ENCODE measurements at regions not wholly inside any gene's neighbourhood (a gene's known extent, or its start where the extent isn't known, plus 50 kb on each side); places are given as distances from the start of the nearest gene placed in this dataset.

DNA sequence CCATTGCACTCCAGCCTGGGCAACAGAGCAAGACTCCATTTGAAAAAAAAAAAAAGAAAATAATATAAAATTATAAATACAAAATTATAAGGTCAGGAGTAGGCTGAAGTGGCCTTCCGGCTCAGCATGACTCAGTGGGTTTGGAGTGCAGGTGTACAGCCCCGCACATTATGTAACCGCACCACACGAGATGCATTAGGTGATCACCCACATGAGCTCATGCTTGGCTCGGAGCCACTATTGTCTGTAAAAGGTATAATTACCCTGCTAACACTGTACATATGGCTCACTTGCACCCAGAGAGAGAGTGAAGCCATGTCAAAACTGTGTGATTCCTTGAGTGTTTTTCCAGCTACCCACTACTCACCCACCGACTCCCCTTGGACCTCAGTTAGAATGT is 557.0 kb downstream of the SLC6A15 start:
- H3K27ac Mint-ChIP-seq: no peak overlapping the region
- no peaks in the 10 kb centered on the region for H3K36me3 Mint-ChIP-seq (ENCODE audit: low read depth)
- no peaks in the 10 kb centered on the region for H3K9me3 Mint-ChIP-seq
- DNase-seq: no peak
- no peak overlapping the region for H3K4me3 Mint-ChIP-seq
- H3K4me1 Mint-ChIP-seq: no peaks in the 10 kb centered on the region
- no peaks in the 10 kb centered on the region for H3K27me3 Mint-ChIP-seq
- no peak for ATAC-seq

DNA sequence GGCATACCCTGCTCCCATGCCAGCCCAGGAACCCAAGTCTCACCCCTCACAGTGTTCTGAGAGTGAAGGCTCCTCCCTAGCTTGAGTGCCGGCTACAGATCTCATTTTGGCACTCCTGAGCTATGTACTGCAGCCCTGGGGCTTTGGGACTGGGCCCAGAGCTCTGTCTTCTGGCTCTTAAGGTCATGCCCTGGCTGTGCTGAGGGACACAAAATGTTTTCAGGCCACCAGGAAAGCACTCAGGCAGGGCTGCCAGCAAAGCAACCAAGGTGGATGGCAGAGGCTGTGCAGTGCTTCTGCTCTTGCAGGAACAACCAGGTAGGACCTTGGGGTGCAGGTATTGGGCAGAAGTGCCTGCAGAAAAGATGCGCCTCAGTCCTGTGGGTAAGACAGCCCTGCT is 564.0 kb downstream of the SLC6A15 start:
- no peaks in the 10 kb centered on the region for H3K27me3 Mint-ChIP-seq
- H3K36me3 Mint-ChIP-seq (ENCODE audit: low read depth): no peaks in the 10 kb centered on the region
- no peak overlapping the region for H3K27ac Mint-ChIP-seq

DNA sequence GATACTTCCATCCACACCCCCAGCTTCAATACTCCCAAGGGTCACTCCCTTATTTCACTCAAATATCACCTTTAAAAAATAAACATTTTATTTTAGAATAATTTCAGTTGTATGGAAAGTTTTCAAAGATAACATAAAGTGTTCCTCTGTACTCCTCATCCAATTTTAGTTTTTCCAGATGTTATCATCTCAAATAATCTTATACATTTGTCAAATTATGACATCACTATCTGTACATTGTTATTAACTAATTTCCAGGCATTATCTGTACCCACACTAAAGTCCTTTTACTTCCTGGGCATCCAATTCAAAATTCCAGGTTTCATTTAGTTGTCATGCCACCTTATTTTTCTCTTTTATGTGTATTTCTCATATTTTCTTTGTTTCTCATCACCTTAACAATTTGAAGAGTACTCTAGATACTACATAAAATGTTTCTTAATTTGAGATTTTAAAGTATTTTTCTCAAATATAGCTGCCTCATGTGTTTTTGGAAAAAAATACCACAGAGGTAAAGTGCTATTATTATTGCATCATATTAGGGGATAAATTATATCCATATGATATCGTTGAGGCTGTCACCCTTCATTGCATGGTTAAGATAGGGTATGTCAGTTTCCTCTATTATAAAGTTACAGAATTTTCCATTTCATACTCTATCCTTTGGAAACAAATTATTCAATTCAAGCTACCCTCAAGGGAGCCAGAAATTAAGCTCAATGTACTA is 571.0 kb downstream of the SLC6A15 start:
- Mint-ChIP-seq H3K4me1 (no peaks in the 10 kb centered on the region), H3K27me3 (no peaks in the 10 kb centered on the region), H3K36me3 (ENCODE audit: low read depth) (no peaks in the 10 kb centered on the region), H3K4me3 (no peak overlapping the region), H3K27ac (no peak overlapping the region), H3K9me3 (peaks cover 11% of the 10 kb centered on the region)
- DNase-seq (no peak), ATAC-seq (no peak)

More for the DNA sequence above, 564.0 kb downstream of the SLC6A15 start:
- Mint-ChIP-seq H3K9me3 (no peaks in the 10 kb centered on the region), H3K4me3 (no peak overlapping the region), H3K4me1 (no peaks in the 10 kb centered on the region)
- ATAC-seq (no peak), DNase-seq (no peak)

DNA sequence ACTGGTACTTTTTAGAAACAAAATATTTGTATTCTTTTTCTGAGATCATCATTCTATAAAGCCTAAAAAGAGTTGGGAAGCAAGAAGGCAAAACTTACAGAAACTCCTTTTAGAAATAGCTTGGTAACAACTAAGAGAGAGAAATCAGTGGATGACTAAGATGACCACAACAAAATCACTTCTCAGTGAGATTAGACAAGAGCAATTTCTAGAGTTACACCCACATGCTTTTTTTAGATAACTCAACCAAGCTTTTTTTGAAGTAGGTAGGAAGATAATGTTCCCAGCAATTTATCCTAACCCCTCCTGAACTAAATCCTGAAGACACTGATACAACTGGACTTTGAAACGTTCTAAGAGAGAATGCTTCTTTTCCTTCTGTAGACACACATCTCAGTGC is 576.4 kb downstream of the SLC6A15 start:
- no peaks in the 10 kb centered on the region for H3K36me3 Mint-ChIP-seq (ENCODE audit: low read depth)
- no peaks in the 10 kb centered on the region for H3K27me3 Mint-ChIP-seq
- H3K9me3 Mint-ChIP-seq: peaks cover 11% of the 10 kb centered on the region
- DNase-seq: no peak
- H3K4me1 Mint-ChIP-seq: no peaks in the 10 kb centered on the region
- H3K4me3 Mint-ChIP-seq: no peak overlapping the region
- no peak for ATAC-seq
- H3K27ac Mint-ChIP-seq: no peak overlapping the region

DNA sequence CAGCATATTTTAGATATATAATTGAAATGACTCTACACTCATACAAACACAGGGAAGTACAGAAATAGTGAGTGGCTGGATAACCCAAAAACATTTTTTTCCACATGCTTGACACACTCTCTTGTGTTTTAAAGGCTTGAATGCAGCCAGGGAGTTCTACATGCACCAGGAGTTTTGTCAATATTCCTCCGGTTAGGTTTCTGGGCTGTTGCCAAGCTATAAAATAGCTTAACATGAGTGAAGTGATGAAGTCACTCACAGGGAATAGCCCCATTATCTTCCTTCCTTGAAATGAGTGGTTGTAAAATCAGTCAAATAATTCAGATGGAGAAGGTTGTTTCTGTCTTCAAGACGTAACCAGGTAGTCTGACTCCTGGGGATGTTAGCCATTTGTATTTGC is 582.7 kb downstream of the SLC6A15 start:
- no peak overlapping the region for H3K27ac Mint-ChIP-seq
- H3K4me3 Mint-ChIP-seq: no peak overlapping the region
- H3K4me1 Mint-ChIP-seq: no peaks in the 10 kb centered on the region
- no peaks in the 10 kb centered on the region for H3K27me3 Mint-ChIP-seq
- ATAC-seq (no peak), DNase-seq (no peak)
- no peaks in the 10 kb centered on the region for H3K36me3 Mint-ChIP-seq (ENCODE audit: low read depth)
- H3K9me3 Mint-ChIP-seq: no peaks in the 10 kb centered on the region

DNA sequence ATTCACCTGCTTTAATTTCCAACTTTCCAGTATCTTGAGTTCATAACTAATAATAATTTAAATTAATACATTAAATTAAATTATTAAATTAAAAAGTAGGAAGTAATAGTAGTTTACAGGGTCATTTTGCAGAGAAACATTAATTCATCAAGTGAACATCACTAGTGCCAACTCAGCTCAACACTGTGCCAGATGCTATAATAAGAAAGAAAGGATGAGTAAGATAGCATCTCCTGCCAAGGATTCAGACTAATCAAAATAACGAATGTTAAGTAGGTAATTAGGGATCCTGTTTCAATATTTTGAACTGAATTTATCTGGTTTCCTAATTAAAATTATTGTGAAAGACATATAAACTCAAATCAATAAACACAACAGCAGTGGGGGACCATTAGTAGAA is 596.7 kb downstream of the SLC6A15 start:
- Mint-ChIP-seq H3K36me3 (ENCODE audit: low read depth) (no peaks in the 10 kb centered on the region), H3K4me1 (no peaks in the 10 kb centered on the region), H3K9me3 (peaks cover 4% of the 10 kb centered on the region), H3K27ac (no peak overlapping the region), H3K4me3 (no peak overlapping the region), H3K27me3 (no peaks in the 10 kb centered on the region)
- ATAC-seq (no peak), DNase-seq (no peak)

DNA sequence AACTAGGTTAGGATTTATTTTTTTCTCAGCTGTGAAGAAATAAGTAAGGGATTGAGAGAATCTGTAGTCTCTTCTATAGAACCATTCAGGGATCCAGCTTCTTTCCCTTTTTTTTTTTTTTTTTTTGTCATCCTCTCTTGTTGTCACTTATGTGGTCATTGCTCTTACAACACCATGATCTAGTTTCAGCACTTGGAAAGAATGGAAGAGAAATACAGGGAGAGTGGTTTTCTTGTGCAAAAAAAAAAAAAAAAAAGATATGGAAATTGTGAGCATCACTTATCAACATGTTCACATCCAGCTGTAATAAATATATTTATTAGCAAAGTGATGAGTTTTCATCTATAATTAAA is 599.3 kb downstream of the SLC6A15 start:
- H3K4me3 Mint-ChIP-seq: no peak overlapping the region

DNA sequence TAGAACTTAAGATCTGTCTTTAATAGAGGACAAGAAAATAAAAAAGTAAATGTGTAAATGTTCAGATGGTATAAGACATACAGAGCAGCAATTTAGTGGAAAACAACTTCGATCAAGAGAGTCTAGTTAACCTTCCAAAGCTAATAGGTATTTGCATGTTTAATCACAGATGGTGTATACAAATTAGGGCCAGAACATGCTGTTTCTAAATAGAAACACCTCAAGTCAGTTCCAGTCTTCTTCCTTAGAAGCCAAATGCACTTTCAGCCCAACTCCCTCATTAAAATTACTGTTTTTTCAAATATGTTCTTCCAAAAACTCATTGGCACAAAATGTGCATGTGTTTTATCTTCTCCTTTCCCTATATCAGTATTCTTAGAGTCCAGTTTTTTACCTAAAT is 604.4 kb downstream of the SLC6A15 start:
- H3K27ac Mint-ChIP-seq: no peak overlapping the region
- H3K9me3 Mint-ChIP-seq: peaks cover 13% of the 10 kb centered on the region
- no peaks in the 10 kb centered on the region for H3K36me3 Mint-ChIP-seq (ENCODE audit: low read depth)
- DNase-seq: no peak
- no peaks in the 10 kb centered on the region for H3K27me3 Mint-ChIP-seq
- no peak for ATAC-seq
- H3K4me3 Mint-ChIP-seq: no peak overlapping the region
- H3K4me1 Mint-ChIP-seq: no peaks in the 10 kb centered on the region

More for the DNA sequence above, 599.3 kb downstream of the SLC6A15 start:
- ATAC-seq: no peak
- peaks cover 4% of the 10 kb centered on the region for H3K9me3 Mint-ChIP-seq
- H3K36me3 Mint-ChIP-seq (ENCODE audit: low read depth): no peaks in the 10 kb centered on the region
- no peak for DNase-seq
- no peaks in the 10 kb centered on the region for H3K4me1 Mint-ChIP-seq
- H3K27ac Mint-ChIP-seq: no peak overlapping the region
- H3K27me3 Mint-ChIP-seq: no peaks in the 10 kb centered on the region

DNA sequence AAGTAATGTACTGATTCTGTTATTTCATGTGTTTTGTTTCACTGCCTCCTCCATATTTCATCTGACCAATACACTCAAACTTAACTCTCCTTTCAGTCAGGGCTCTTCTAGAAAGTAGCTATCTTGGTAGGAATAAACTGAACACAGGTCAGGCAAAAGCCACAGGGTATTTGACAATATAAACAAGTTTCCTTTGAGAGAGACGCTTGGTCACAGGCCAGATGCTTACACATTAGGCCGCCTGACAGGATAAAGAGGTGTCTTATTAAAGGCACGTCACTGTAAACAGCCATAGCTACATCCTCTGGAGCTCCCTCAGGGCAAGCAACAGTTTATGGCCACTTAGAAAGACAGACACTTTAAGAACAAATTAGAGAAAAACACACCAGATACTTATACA is 607.5 kb downstream of the SLC6A15 start:
- no peak for DNase-seq
- H3K4me1 Mint-ChIP-seq: no peaks in the 10 kb centered on the region
- no peak overlapping the region for H3K27ac Mint-ChIP-seq
- H3K36me3 Mint-ChIP-seq (ENCODE audit: low read depth): no peaks in the 10 kb centered on the region
- H3K9me3 Mint-ChIP-seq: peaks cover 9% of the 10 kb centered on the region
- no peak overlapping the region for H3K4me3 Mint-ChIP-seq
- no peaks in the 10 kb centered on the region for H3K27me3 Mint-ChIP-seq
- no peak for ATAC-seq

DNA sequence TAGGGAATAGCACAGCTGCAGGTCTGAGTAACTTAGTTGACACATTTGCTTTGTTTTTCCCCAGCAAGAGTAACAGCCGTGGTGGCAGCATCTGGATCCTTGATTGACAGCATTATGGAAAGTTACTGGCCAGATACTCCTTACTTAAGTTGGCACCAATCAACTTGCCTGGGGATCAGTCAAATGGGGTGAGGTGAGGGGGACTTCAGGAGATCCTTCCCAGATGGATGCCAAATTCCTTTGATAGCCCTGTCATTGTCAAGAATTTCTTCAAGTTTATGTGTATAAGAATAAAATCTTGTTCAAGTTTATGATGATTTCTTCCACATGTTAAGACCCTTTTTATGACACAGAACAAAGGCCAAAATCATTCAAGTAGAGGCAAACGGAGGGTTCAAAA is 618.4 kb downstream of the SLC6A15 start:
- Mint-ChIP-seq H3K4me3 (no peak overlapping the region), H3K36me3 (ENCODE audit: low read depth) (no peaks in the 10 kb centered on the region), H3K27ac (no peak overlapping the region), H3K9me3 (no peaks in the 10 kb centered on the region), H3K27me3 (no peaks in the 10 kb centered on the region), H3K4me1 (no peaks in the 10 kb centered on the region)
- no peak for DNase-seq
- ATAC-seq: no peak

DNA sequence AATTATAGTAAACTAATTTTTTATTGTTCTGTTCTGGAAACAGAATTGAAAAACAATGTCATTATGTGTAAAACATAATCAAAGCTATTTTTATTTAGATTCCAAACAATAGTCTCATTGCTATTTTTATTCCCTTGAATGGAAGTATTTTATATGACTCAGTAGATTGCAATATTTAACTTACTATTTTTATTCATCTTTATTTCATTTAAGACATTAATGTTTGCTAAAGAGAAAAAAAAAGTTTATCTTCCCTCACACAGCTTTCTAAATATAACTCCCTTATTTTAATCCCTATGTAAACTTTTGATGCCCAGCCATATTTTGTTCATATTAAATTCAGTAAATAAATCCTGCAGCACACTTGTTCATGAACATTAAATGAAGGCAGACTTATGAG is 622.4 kb downstream of the SLC6A15 start:
- ATAC-seq (no peak), DNase-seq (no peak)
- no peak overlapping the region for H3K27ac Mint-ChIP-seq
- H3K4me1 Mint-ChIP-seq: no peaks in the 10 kb centered on the region
- no peaks in the 10 kb centered on the region for H3K9me3 Mint-ChIP-seq
- no peaks in the 10 kb centered on the region for H3K36me3 Mint-ChIP-seq (ENCODE audit: low read depth)
- no peak overlapping the region for H3K4me3 Mint-ChIP-seq
- no peaks in the 10 kb centered on the region for H3K27me3 Mint-ChIP-seq

DNA sequence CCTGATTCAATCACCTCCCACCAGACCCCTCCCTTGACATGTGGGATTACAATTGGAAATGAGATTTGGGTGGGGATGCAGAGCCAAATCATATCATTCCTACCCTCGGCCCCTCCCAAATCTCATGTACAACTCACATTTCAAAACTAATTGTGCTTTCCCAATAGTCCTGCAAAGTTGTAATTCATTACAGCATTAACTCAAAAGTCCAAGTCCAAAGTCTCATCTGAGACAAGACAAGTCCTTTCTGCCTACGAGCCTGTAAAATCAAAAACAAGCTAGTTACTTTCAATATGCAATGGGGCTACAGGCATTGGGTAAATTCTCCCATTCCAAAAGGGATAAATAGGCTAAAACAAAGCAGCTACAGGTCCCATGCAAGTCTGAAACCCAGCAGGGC is 634.6 kb downstream of the SLC6A15 start:
- ATAC-seq (no peak), DNase-seq (no peak)
- H3K4me1 Mint-ChIP-seq: no peaks in the 10 kb centered on the region
- no peaks in the 10 kb centered on the region for H3K27me3 Mint-ChIP-seq
- no peaks in the 10 kb centered on the region for H3K36me3 Mint-ChIP-seq (ENCODE audit: low read depth)
- no peak overlapping the region for H3K4me3 Mint-ChIP-seq
- no peak overlapping the region for H3K27ac Mint-ChIP-seq
- peaks cover 4% of the 10 kb centered on the region for H3K9me3 Mint-ChIP-seq

DNA sequence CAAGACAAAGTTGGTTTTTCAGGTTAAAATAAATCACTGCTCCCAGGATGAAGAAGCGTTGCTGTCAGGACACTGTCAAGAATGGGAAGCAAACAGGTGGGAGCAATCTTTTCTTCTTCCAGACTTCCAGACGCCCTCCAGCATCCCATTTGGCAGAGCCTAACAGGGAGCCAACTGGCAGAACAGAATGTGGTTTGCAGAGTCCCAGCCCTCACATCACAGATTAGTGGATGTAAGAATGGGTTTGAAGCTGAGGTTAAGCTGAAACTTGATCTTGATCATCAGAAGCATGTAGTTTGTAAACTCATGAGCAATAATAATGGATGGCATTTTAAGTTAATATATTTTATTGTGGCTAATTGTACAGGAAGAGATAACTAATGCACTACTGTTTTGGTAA is 636.4 kb downstream of the SLC6A15 start:
- Mint-ChIP-seq H3K9me3 (peaks cover 4% of the 10 kb centered on the region), H3K27me3 (no peaks in the 10 kb centered on the region)
- ATAC-seq: no peak

DNA sequence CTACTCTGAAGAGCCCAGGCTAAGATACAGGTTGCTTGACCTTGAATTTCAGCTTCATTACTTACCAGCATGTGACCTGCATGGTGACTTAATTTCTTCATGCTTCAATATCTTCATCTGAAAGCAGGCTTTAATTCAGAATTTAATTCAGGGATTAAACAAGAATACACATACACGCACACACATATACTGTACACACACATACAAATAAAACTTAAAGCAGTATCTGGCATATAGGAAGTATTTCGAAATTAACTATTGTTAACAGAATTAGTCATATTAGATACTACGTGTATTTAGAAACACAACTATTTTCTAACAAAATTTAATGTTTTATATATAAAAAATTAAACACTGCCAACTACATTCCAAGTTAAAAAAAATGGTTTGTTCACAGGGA is 640.3 kb downstream of the SLC6A15 start:
- H3K4me1 Mint-ChIP-seq: no peaks in the 10 kb centered on the region
- peaks cover 4% of the 10 kb centered on the region for H3K9me3 Mint-ChIP-seq
- H3K36me3 Mint-ChIP-seq (ENCODE audit: low read depth): no peaks in the 10 kb centered on the region
- no peaks in the 10 kb centered on the region for H3K27me3 Mint-ChIP-seq
- ATAC-seq: no peak
- no peak overlapping the region for H3K4me3 Mint-ChIP-seq
- DNase-seq: no peak
- H3K27ac Mint-ChIP-seq: no peak overlapping the region

More for the DNA sequence above, 636.4 kb downstream of the SLC6A15 start:
- no peak for DNase-seq
- no peak overlapping the region for H3K27ac Mint-ChIP-seq
- no peak overlapping the region for H3K4me3 Mint-ChIP-seq
- no peaks in the 10 kb centered on the region for H3K36me3 Mint-ChIP-seq (ENCODE audit: low read depth)
- H3K4me1 Mint-ChIP-seq: no peaks in the 10 kb centered on the region

DNA sequence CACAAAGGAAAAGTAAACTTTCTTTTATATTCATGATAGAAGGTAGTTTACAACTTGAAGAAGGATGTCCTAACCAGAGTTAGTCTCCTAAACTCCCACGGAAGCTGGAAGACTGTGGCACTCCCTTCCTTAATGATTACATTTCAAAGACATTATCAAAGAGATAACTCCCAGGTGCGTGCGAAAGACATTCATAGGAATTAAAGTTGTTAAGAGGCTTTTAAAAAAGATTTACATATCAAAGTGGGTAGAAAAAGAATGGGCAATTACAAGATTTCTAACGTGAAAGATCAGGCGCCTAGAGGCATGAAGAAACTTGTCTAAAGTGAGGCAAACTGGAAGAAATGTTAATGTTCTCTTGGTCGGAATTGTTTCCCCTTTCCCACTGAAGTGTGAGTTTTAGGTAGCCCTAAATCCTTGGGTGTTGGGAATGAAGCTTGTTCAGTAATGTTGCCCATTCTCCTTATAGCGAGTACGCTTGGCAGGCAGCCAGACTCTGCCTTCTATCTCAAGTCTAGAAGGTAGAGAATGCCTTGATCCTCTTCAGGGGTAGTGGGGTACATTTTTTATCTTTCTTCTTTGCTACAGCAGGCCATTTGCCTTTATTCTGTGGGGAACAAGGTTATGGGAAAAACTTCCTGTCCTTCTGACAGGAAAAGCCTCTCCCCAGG is 642.0 kb downstream of the SLC6A15 start:
- Mint-ChIP-seq H3K36me3 (ENCODE audit: low read depth) (no peaks in the 10 kb centered on the region), H3K27me3 (no peaks in the 10 kb centered on the region), H3K27ac (no peak overlapping the region), H3K9me3 (peaks cover 5% of the 10 kb centered on the region), H3K4me1 (no peaks in the 10 kb centered on the region), H3K4me3 (no peak overlapping the region)
- DNase-seq: no peak
- ATAC-seq: no peak
